ENCODE measurements at regions not wholly inside any gene's neighbourhood (a gene's known extent, or its start where the extent isn't known, plus 50 kb on each side); places are given as distances from the start of the nearest gene placed in this dataset.
A peak's percentile ranks its signal among the peaks of the same experiment; 100 is the strongest.

- TF ChIP-seq ZNF512 (tag; IDR thresholded peaks at IDR 0.05) (no peak), ZNF449 (CRISPR knock-in tag; IDR thresholded peaks at IDR 0.05) (no peak), CTCF (IDR thresholded peaks at IDR 0.05 in 2 of 3, conservative IDR thresholded peaks at IDR 0.05 in 1 of 3; ENCODE audit: insufficient read depth in 2 of 3, low read depth in 1 of 3, low read length in 3 of 3) (peak; percentile 52 to 62 (median 55))
Observed at GRCh38 chr12:107448198-107448597, 237.4 kb upstream of the PWP1 start (continued).

- DNase-seq (ENCODE audit: extremely low read depth in 1 of 4, low spot score in 3 of 4) (no peak), FAIRE-seq (no peak), ATAC-seq (no peak)
- Histone ChIP-seq H3K27ac (ENCODE audit: extremely low read depth, low read depth, low read length) (no peak overlapping the region), H4K20me1 (replicated peaks; ENCODE audit: control insufficient read depth, insufficient read depth, low read length) (no peaks in the 10 kb centered on the region), H3K4me2 (ENCODE audit: insufficient read depth, low read length) (no peak overlapping the region), H3K4me3 (no peak overlapping the region), H3K27me3 (ENCODE audit: control insufficient read depth in 2 of 2, insufficient read depth in 2 of 2, low read length in 2 of 2) (peaks cover 0 to 6% of the 10 kb centered on the region in 2 experiments; a peak in 2 of 5 replicates), H2AFZ (ENCODE audit: low read depth, low read length) (no peak overlapping the region), H3K79me2 (ENCODE audit: control insufficient read depth, insufficient read depth, low read length) (no peaks in the 10 kb centered on the region), H3K9me3 (replicated peaks; ENCODE audit: control insufficient read depth, insufficient read depth, low read depth, low read length) (no peaks in the 10 kb centered on the region), H3K9ac (ENCODE audit: insufficient read depth in 1 of 2, low read depth in 2 of 2, low read length in 2 of 2) (no peak overlapping the region), H3K9me1 (ENCODE audit: control insufficient read depth, insufficient read depth, low read length) (no peaks in the 10 kb centered on the region), H3K4me1 (replicated peaks in 1 of 2; ENCODE audit: control insufficient read depth in 2 of 2, insufficient read depth in 2 of 2, low read length in 2 of 2) (no peaks in the 10 kb centered on the region), H3K36me3 (ENCODE audit: control insufficient read depth, insufficient read depth, low read length) (no peaks in the 10 kb centered on the region)
- WGBS (ENCODE audit: insufficient coverage, low coverage, missing lambda C conversion rate) = 0% methylated on average over 1 of the region's 1 CpG
- ChIA-PET POLR2A (no interaction called here), CTCF (ENCODE audit: low intra/inter-chr PET ratio) (no interaction called here)
- in situ Hi-C loops (cut with MboI) (no loop called here), intact Hi-C loops (cut with micrococcal nuclease) (loop anchor here (5.0 kb wide), 1 partner anchor 162 kb away; no protein-coding TSS in a partner anchor)
- BruUV-seq (replicated peaks) = no TSS peak
- no peak for TF ChIP-seq POLR2G (IDR thresholded peaks at IDR 0.05; ENCODE audit: low read depth, low read length)
- no peak for TF ChIP-seq DLX4 (CRISPR knock-in tag; IDR thresholded peaks at IDR 0.05)
- no peak for TF ChIP-seq YBX1 (IDR thresholded peaks at IDR 0.05)
- no peak for TF ChIP-seq FOSL1 (tag; conservative IDR thresholded peaks at IDR 0.05)
- TF ChIP-seq ZNF764 (CRISPR knock-in tag; IDR thresholded peaks at IDR 0.05; ENCODE audit: low read depth) = no peak
- no peak for TF ChIP-seq RBBP5 (IDR thresholded peaks at IDR 0.05; ENCODE audit: borderline replicate concordance, insufficient read depth, low read length, poor library complexity, severe bottlenecking)
- TF ChIP-seq CEBPB (tag; IDR thresholded peaks at IDR 0.05) = no peak
- TF ChIP-seq ARNT (IDR thresholded peaks at IDR 0.05) = no peak
- no peak for TF ChIP-seq ZNF143 (CRISPR knock-in tag; IDR thresholded peaks at IDR 0.05)
- TF ChIP-seq HCFC1 (IDR thresholded peaks at IDR 0.05; ENCODE audit: low read depth, low read length) = no peak
- TF ChIP-seq PPARD (CRISPR knock-in tag; IDR thresholded peaks at IDR 0.05) = no peak
Observed at GRCh38 chr12:107449891-107450290, 235.7 kb upstream of the PWP1 start.
